BJ (cell line): ENCODE measurements at regions not wholly inside any gene's neighbourhood (a gene's known extent, or its start where the extent isn't known, plus 50 kb on each side); places are given as distances from the start of the nearest gene placed in this dataset.
"Not testable (repeated sequence)": the region's sequence is repeated elsewhere in the genome, so short reads cannot be mapped to it uniquely, and the experiment has no call there.

Experiments used
- CTCF ChIA-PET: fragments of 350-600 bp; formaldehyde crosslinking; extraction: SDS; loops from one replicate; lab custom pipeline; 2021; ENCODE audit warnings: antibody characterized with exemption, inconsistent platforms; lab: Yijun Ruan, JAX
- POLR2A ChIA-PET: fragments of 300-600 bp; sonication (Branson Sonifier 250); formaldehyde crosslinking; extraction: SDS; loops from one replicate; lab custom pipeline; 2021; ENCODE audit warnings: antibody characterized with exemption; lab: Charles Lee
- DNase-seq: peaks from one replicate; pipeline ENCODE4 v3.0.0-alpha.2; 2011; ENCODE audit warnings: low read depth
- H3K27me3 ChIP-seq: 2 replicates; pipeline ENCODE4 v1.6.0; 2011; ENCODE audit warnings: low read length; ENCODE audit not compliant: control insufficient read depth, insufficient read depth
- H3K36me3 ChIP-seq: 2 replicates; pipeline ENCODE4 v1.5.1; 2011; ENCODE audit warnings: low read length; ENCODE audit not compliant: control insufficient read depth, insufficient read depth
- H3K4me3 ChIP-seq: 2 replicates; pipeline ENCODE4 v1.5.1; 2011; ENCODE audit warnings: low read depth, mild to moderate bottlenecking, control low read depth, low read length
- CTCF ChIP-seq: IDR thresholded peaks from 2 replicates; pipeline ENCODE4 v1.5.1; 2011; ENCODE audit warnings: low read depth, mild to moderate bottlenecking, control low read depth, inconsistent platforms, low read length, moderate library complexity; ENCODE audit not compliant: insufficient read depth

GRCh38 chr17:52636443-52636842, 477.9 kb upstream of the CA10 start:
- ChIA-PET POLR2A (no interaction called here), CTCF (no interaction called here)
- TF ChIP-seq CTCF = no peak
- no peak for DNase-seq
- Histone ChIP-seq H3K36me3 (no peaks in the 10 kb centered on the region), H3K4me3 (no peak overlapping the region), H3K27me3 (no peaks in the 10 kb centered on the region)

- DNase-seq = no peak
- no peak for TF ChIP-seq CTCF
- Histone ChIP-seq H3K4me3 (no peak overlapping the region), H3K27me3 (no peaks in the 10 kb centered on the region), H3K36me3 (no peaks in the 10 kb centered on the region)
- CTCF ChIA-PET = no interaction called here
- POLR2A ChIA-PET = no interaction called here
Measured at GRCh38 chr17:52606590-52606989, 448.1 kb upstream of the CA10 start.

GRCh38 chr17:52606098-52606497, 447.6 kb upstream of the CA10 start:
- TF ChIP-seq CTCF = no peak
- no peaks in the 10 kb centered on the region for H3K36me3 ChIP-seq
- ChIA-PET POLR2A (no interaction called here), CTCF (interaction anchor here (0.6 kb wide), 1 partner anchor 13 kb away, joined by 3 read pairs; no protein-coding TSS in a partner anchor)
- no peak overlapping the region for H3K4me3 ChIP-seq
- no peaks in the 10 kb centered on the region for H3K27me3 ChIP-seq
- no peak for DNase-seq

- TF ChIP-seq CTCF = no peak
- CTCF ChIA-PET = no interaction called here
- POLR2A ChIA-PET = no interaction called here
Measured at GRCh38 chr17:52604105-52604504, 445.6 kb upstream of the CA10 start.

GRCh38 chr17:52597452-52598215, 439.1 kb upstream of the CA10 start:
- CTCF ChIA-PET, POLR2A ChIA-PET, H3K4me3 ChIP-seq, H3K36me3 ChIP-seq, H3K27me3 ChIP-seq, DNase-seq: not testable (repeated sequence)

More at GRCh38 chr17:52604105-52604504, 445.6 kb upstream of the CA10 start:
- no peak overlapping the region for H3K4me3 ChIP-seq
- H3K27me3 ChIP-seq = no peaks in the 10 kb centered on the region
- DNase-seq = no peak
- H3K36me3 ChIP-seq = no peaks in the 10 kb centered on the region

- Histone ChIP-seq H3K27me3 (no peaks in the 10 kb centered on the region), H3K4me3 (no peak overlapping the region), H3K36me3 (no peaks in the 10 kb centered on the region)
- DNase-seq = no peak
- CTCF ChIA-PET = no interaction called here
- no peak for TF ChIP-seq CTCF
- POLR2A ChIA-PET = no interaction called here
Measured at GRCh38 chr17:52594516-52594915, 436.0 kb upstream of the CA10 start.
